ENCODE measurements at regions not wholly inside any gene's neighbourhood (a gene's known extent, or its start where the extent isn't known, plus 50 kb on each side); places are given as distances from the start of the nearest gene placed in this dataset.

DNA sequence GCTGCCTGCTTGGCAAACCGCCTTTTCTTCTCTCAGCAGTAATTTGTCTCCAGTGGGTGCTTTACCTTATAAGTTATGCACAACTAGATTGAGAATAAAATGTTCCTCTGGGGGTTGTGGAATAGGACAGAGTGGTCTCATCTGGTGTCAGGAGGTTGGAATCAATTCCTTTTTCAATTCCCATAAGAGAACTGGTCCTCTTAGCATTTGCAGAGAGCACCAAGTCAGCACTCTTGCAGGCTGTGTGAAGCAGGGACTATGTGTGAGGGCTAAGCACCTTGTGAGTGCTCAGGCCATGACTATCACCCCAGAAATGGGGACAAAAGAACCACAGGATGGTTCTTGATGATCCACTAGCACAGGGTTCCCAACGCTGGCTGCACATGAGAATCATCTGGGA, 163.6 kb upstream of the UMPS start:
- TF ChIP-seq, protein P1, sequence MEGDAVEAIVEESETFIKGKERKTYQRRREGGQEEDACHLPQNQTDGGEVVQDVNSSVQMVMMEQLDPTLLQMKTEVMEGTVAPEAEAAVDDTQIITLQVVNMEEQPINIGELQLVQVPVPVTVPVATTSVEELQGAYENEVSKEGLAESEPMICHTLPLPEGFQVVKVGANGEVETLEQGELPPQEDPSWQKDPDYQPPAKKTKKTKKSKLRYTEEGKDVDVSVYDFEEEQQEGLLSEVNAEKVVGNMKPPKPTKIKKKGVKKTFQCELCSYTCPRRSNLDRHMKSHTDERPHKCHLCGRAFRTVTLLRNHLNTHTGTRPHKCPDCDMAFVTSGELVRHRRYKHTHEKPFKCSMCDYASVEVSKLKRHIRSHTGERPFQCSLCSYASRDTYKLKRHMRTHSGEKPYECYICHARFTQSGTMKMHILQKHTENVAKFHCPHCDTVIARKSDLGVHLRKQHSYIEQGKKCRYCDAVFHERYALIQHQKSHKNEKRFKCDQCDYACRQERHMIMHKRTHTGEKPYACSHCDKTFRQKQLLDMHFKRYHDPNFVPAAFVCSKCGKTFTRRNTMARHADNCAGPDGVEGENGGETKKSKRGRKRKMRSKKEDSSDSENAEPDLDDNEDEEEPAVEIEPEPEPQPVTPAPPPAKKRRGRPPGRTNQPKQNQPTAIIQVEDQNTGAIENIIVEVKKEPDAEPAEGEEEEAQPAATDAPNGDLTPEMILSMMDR (IDR thresholded peaks at IDR 0.05; ENCODE audit: extremely low read depth, missing control alignments) = no peak
- no peak for DNase-seq (ENCODE audit: low spot score)

DNA sequence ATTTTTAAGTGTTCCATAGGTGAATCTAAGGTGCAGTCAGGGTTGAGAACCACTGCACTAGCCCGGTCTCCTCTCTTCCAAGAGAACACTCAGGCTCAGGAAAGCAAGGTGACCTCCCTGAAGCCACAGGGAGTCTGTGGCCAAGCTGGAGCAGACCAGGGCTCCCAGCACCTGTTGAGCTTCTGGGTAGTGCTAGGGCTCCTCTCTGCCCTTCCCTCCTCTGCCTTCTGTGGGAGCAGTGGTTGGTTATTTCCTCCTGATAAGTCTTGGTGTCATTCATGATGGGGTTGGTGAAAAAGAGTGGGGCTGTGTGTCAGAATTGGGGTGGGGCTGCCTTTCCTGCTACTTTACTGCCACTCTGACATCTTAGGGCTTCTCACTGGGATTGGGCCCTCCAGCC, 163.1 kb upstream of the UMPS start:
- TF ChIP-seq, protein P1 (IDR thresholded peaks at IDR 0.05; ENCODE audit: extremely low read depth, missing control alignments) = no peak
- DNase-seq (ENCODE audit: low spot score) = no peak

DNA sequence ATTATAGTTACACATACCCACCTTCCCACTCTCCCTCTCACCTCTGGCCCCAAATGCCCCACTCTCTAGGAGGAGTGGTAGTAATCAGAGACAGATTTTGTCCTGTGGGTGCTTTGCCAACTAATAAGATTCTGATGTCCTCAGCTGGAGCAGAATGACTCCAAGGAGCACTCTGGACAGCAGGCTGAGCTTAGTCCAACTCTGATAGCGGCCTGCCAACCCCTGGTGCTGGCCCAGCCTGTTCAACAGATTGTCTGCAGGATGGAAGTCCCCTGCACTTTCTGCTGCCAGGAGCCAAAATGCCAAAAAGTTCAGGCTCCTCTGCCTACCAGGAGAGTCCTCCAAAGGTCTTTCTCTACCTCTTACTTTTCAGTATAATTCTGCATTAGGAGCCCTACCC, 160.5 kb upstream of the UMPS start:
- TF ChIP-seq, protein P1 (IDR thresholded peaks at IDR 0.05; ENCODE audit: extremely low read depth, missing control alignments) = no peak
- DNase-seq (ENCODE audit: low spot score) = no peak

DNA sequence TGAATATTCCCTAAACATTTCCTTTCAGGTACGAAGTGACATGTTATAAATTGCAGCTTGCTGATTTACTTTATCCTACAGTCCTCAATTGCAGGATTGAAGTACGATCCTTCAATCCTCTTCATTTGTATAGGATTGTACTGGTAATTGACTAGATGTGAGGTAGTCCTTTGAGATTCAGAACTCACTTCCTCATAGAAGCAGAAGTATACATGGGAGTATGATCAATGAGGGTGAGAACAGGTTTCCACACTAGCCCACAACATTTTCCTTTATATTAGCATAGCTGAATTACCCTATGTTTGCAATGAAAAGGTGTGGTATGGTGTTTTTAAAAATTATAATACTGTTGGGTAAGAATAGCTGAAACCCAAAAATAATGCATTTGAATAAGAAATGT, 160.0 kb upstream of the UMPS start:
- TF ChIP-seq, protein P1 (IDR thresholded peaks at IDR 0.05; ENCODE audit: extremely low read depth, missing control alignments) = no peak
- DNase-seq (ENCODE audit: low spot score) = no peak

DNA sequence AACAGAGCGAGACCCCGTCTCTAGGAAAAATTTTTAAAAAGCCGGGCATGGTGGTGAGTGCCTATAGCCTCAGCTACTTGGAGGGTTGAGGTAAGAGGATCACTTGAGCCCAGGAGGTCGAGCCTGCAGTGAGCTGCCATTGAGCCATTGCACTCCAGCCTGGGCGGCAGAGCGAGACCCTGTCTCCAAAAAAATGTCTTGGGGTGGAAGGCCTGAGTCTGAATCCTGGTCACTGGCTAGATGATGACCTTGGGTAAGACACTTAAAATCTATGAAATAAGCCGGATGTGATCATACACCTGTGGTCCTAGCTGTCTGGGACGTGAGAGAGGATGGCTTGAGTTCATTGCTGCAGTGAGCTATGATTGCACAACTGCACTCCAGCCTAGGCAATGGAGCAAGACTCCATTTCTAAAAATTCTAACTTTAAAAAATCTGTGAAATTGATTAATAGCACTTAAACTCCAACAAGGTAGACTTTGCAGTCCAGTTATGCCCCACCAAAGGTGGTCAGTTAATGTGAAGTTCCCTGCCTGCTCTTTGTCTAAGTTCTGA, 157.3 kb upstream of the UMPS start:
- TF ChIP-seq, protein P1 (IDR thresholded peaks at IDR 0.05; ENCODE audit: extremely low read depth, missing control alignments) = no peak
- no peak for DNase-seq (ENCODE audit: low spot score)

DNA sequence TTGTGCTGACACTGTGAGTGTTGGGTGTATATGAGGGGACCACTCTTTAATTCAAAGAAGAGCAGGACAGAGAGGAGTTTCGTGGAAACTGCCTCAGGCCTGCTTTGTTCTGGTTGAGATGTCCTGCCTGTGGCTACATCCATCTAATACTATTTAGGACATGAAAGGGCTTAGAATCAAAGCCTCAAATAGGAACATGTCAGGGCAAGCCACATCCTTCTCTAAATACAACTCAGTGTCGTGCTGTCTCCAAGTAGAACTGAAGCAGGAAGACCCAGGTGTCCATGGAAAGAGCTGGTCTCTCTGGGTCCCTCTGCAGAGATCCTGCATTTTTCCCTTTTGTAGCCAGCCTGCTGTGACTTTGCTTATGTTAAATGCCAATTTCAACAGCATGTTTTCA, 156.2 kb upstream of the UMPS start:
- TF ChIP-seq, protein P1 (IDR thresholded peaks at IDR 0.05; ENCODE audit: extremely low read depth, missing control alignments) = no peak
- DNase-seq (ENCODE audit: low spot score) = no peak

DNA sequence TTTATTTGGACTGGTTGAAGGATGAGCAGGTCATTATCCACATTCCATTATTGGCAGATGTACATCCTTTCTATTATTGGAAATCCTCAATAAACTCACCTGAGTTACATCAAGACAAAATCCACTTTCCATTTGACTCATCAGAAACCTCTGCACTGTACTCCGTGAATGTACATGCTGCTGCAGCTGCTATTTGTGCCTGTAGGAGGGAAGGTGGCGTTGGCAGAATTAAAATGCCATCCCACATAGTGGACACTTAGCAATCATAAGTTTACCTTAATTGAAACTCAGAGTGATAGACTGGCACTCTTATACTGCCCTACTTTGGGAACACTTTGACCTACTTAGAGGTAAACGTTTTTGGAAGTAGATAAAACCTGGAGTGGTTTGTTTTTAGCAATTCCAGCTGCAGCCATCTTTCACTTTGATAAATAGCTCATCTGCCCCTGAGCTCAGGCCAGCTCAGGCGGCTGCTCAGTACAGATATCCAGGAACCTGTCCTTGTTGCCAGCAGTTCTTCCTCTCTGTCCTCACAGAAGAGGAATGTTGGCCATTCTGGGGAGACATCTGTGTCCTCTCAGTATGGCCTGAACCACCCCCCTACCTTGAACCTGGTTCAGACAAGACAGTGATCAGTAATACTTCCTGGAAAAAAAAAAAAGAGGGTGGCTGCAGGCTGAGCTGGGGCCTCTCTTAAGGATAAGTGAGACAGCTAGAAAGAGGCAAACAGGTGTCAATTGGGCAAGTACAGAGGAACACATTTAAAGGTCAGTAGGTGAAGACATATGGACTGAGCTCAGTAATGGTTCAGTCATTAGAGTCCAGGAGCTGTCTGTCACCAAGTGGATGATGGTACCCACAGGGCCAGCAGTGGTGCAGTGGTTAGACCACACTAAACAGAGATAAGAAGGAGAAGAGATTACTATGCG, 153.4 kb upstream of the UMPS start:
- no peak for DNase-seq (ENCODE audit: low spot score)
- TF ChIP-seq, protein P1 (IDR thresholded peaks at IDR 0.05; ENCODE audit: extremely low read depth, missing control alignments) = no peak
